ENCODE measurements at regions not wholly inside any gene's neighbourhood (a gene's known extent, or its start where the extent isn't known, plus 50 kb on each side); places are given as distances from the start of the nearest gene placed in this dataset.

DNA sequence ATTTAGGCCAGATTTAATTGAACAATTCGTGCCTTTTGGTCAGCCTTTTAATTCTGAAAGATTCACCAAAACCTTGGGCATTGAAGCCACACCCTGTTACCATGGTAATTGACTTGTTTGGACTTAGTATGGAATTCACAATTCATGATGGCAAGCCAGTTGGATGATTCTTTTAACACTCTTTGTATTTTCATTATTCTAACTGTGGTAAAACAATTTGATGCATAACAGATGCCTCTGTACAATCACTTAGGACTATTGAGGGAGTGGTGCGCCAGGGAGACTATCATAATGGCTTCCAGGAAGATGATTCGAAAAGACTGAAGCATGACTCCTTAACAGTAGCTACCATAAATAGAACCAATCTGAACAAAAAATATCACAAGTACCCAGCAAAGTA lies 381.1 kb upstream of the ADAMTS16 start:
- TF ChIP-seq CTCF (IDR thresholded peaks at IDR 0.05; ENCODE audit: low read length) (no peak), EZH2 (optimal IDR thresholded peaks at IDR 0.05; ENCODE audit: low read depth, low read length) (no peak)

All from MM.1S (cell line).